Muscle of leg (tissue), 3 donors: ENCODE measurements at regions not wholly inside any gene's neighbourhood (a gene's known extent, or its start where the extent isn't known, plus 50 kb on each side); places are given as distances from the start of the nearest gene placed in this dataset.
A peak's percentile ranks its signal among the peaks of the same experiment; 100 is the strongest.
"Not testable (repeated sequence)": the region's sequence is repeated elsewhere in the genome, so short reads cannot be mapped to it uniquely, and the experiment has no call there.

Experiments used
- DNase-seq: peaks from one replicate; pipeline ENCODE4 v3.0.0; 2013
- H3K27ac ChIP-seq: one replicate; pipeline ENCODE4 v1.5.1; 2013; ENCODE audit warnings: mild to moderate bottlenecking, low read length, control low read depth
- H3K27me3 ChIP-seq: one replicate; pipeline ENCODE4 v1.6.1; 2013; ENCODE audit warnings: low read length; ENCODE audit not compliant: control insufficient read depth, insufficient read depth
- H3K36me3 ChIP-seq: one replicate; pipeline ENCODE4 v1.6.1; 2013; ENCODE audit warnings: low read length; ENCODE audit not compliant: control insufficient read depth, insufficient read depth
- H3K4me1 ChIP-seq: one replicate; pipeline ENCODE4 v1.6.1; 2013; ENCODE audit warnings: low read length; ENCODE audit not compliant: control insufficient read depth, insufficient read depth
- H3K4me3 ChIP-seq: one replicate; pipeline ENCODE4 v1.5.1; 2013; ENCODE audit warnings: low read length, control low read depth
- H3K9me3 ChIP-seq: replicated peaks from 2 replicates; pipeline ENCODE4 v1.6.1; 2013; ENCODE audit warnings: low read depth, low read length; ENCODE audit not compliant: control insufficient read depth
- WGBS: methylation state at CpG from one replicate; pipeline ENCODE4 v1.1.5; 2013; ENCODE audit warnings: missing lambda C conversion rate; ENCODE audit not compliant: insufficient coverage; 5-methylcytosine and 5-hydroxymethylcytosine counted together

DNA sequence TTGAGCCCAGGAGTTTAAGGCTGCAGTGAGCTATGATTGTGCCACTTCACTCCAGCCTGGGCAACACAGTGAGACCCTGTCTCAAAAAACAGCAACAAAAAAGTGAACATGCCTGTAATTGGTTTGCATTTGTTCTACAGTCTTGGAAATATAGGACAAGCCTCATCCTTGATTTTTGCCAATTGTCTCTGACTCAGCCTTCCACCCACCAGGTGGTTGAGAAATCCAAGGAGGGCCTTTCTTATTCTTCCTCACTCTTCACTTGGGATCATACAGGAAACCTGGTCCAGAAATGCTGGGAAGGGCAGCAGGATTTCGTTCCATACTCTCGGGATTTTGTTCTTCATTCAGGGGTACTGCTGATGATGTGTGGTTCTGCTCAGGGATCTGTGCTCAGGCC lies 94.6 kb downstream of the CDC42EP3 start:
- Histone ChIP-seq H3K4me3 (no peak overlapping the region), H3K9me3 (no peaks in the 10 kb centered on the region), H3K27me3 (no peaks in the 10 kb centered on the region), H3K4me1 (no peaks in the 10 kb centered on the region), H3K36me3 (no peaks in the 10 kb centered on the region), H3K27ac (no peak overlapping the region)
- WGBS, result no CpG with 5 or more reads among the region's 2 CpGs
- DNase-seq, result no peak

- no peaks in the 10 kb centered on the region for H3K9me3 ChIP-seq
- no peak overlapping the region for H3K27ac ChIP-seq
- no peaks in the 10 kb centered on the region for H3K36me3 ChIP-seq
- H3K4me3 ChIP-seq, result no peak overlapping the region
- WGBS, result 100% methylated on average over 1 of the region's 3 CpGs
- DNase-seq, result no peak
- peaks cover 8% of the 10 kb centered on the region for H3K4me1 ChIP-seq
- no peaks in the 10 kb centered on the region for H3K27me3 ChIP-seq
Observed at GRCh38 chr2:37579192-37579713, 92.2 kb downstream of the CDC42EP3 start.

DNA sequence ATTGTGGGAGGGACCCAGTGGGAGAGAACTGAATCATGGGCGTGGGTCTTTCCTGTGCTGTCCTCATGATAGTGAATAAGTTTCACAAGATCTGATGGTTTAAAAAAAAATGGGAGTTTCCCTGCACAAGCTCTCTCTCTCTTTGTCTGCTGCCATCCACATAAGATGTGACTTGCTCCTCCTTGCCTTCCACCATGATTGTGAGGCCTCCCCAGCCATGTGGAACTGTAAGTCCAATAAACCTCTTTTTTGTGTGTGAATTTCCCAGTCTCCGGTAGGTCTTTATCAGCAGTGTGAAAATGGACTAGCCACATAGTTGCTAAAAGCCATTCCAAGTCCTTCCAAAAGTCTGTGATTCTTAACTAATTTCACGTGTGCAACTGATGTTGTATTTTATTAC lies 91.5 kb downstream of the CDC42EP3 start:
- no CpG with 5 or more reads among the region's 3 CpGs for WGBS
- DNase-seq, H3K4me1 ChIP-seq, H3K4me3 ChIP-seq, H3K36me3 ChIP-seq, H3K9me3 ChIP-seq, H3K27ac ChIP-seq, H3K27me3 ChIP-seq: not testable (repeated sequence)

- peaks cover 20% of the 10 kb centered on the region for H3K4me1 ChIP-seq
- no peak overlapping the region for H3K4me3 ChIP-seq
- H3K9me3 ChIP-seq, result no peaks in the 10 kb centered on the region
- DNase-seq, result no peak
- H3K36me3 ChIP-seq, result no peaks in the 10 kb centered on the region
- no peak overlapping the region for H3K27ac ChIP-seq
- no CpG with 5 or more reads among the region's 5 CpGs for WGBS
- H3K27me3 ChIP-seq, result no peaks in the 10 kb centered on the region
Observed at GRCh38 chr2:37581433-37581832, 90.0 kb downstream of the CDC42EP3 start.

- H3K27me3 ChIP-seq, result no peaks in the 10 kb centered on the region
- no peak overlapping the region for H3K4me3 ChIP-seq
- H3K27ac ChIP-seq, result peak overlapping the region; percentile 44
- 13% methylated on average over 8 of the region's 16 CpGs for WGBS
- no peaks in the 10 kb centered on the region for H3K36me3 ChIP-seq
- DNase-seq, result peak; percentile 81
- H3K4me1 ChIP-seq, result peaks cover 24% of the 10 kb centered on the region
- no peaks in the 10 kb centered on the region for H3K9me3 ChIP-seq
Observed at GRCh38 chr2:37582481-37583220, 88.8 kb downstream of the CDC42EP3 start.

DNA sequence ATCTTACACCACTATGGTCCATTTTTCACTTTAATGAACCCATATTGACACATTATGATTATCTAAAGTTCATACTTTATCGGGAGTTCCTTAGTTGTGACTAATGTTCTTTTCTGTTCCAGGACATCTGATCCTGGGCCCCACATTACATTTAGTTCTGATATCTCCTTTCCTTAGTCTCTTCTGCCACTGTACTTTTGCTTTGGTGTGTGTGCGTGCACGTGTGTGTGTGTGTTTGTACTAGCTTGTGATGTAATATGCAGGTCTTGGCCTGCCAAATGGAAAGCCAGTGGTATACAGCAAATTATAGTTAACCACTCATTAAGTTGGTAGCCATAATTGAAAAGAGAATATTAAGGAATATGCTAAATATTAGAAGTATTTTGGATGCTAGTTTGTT lies 88.0 kb downstream of the CDC42EP3 start:
- H3K9me3 ChIP-seq, result no peaks in the 10 kb centered on the region
- H3K27me3 ChIP-seq, result no peaks in the 10 kb centered on the region
- peaks cover 24% of the 10 kb centered on the region for H3K4me1 ChIP-seq
- no peaks in the 10 kb centered on the region for H3K36me3 ChIP-seq
- no peak for DNase-seq
- H3K27ac ChIP-seq, result no peak overlapping the region
- WGBS, result no CpG with 5 or more reads among the region's 3 CpGs
- H3K4me3 ChIP-seq, result no peak overlapping the region

- no peak for DNase-seq
- no peaks in the 10 kb centered on the region for H3K36me3 ChIP-seq
- WGBS, result no CpG with 5 or more reads among the region's 2 CpGs
- H3K4me3 ChIP-seq, result no peak overlapping the region
- peaks cover 24% of the 10 kb centered on the region for H3K4me1 ChIP-seq
- H3K9me3 ChIP-seq, result no peaks in the 10 kb centered on the region
- H3K27ac ChIP-seq, result no peak overlapping the region
- H3K27me3 ChIP-seq, result no peaks in the 10 kb centered on the region
Observed at GRCh38 chr2:37583867-37584266, 87.6 kb downstream of the CDC42EP3 start.

- Histone ChIP-seq H3K4me1 (peaks cover 24% of the 10 kb centered on the region), H3K36me3 (no peaks in the 10 kb centered on the region), H3K4me3 (no peak overlapping the region), H3K27me3 (no peaks in the 10 kb centered on the region), H3K27ac (no peak overlapping the region), H3K9me3 (no peaks in the 10 kb centered on the region)
- no CpG with 5 or more reads among the region's 5 CpGs for WGBS
- DNase-seq, result peak; percentile 42
Observed at GRCh38 chr2:37585295-37585908, 86.0 kb downstream of the CDC42EP3 start.

DNA sequence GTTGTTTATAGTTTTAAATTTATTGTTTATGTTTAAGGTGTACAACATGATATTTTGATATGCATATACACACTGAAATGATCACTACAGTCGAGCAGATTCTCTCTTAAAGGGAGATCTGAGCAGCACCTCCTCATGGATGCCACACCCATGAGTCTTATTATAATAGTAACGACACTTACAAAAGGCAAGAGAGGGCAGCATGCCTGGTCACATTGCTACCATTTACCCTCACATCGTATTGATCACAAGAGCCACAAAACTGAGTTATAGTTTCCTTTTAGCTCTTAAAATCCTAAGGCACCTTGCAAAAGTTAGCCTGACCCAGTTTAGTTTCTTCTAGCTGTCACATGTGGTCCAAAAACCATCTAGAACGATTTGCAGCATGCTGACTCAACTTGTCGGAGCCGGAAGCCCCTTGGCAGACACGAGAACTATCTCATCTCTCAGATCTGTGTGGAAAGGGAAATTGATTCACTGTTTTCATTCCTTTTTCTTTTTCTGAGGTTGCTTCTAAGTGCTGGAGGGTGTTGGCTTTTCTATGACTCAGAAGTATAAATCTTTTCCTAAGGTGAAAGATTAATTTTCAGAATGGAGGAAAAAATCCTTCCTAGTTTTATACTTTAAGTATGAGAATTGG lies 85.3 kb downstream of the CDC42EP3 start:
- DNase-seq, result peak; percentile 84
- 0% methylated on average over 2 of the region's 7 CpGs for WGBS
- H3K36me3 ChIP-seq, result no peaks in the 10 kb centered on the region
- no peaks in the 10 kb centered on the region for H3K9me3 ChIP-seq
- peaks cover 24% of the 10 kb centered on the region for H3K4me1 ChIP-seq
- no peak overlapping the region for H3K4me3 ChIP-seq
- H3K27me3 ChIP-seq, result no peaks in the 10 kb centered on the region
- H3K27ac ChIP-seq, result no peak overlapping the region

GRCh38 chr2:37586663-37587317 lies 84.7 kb downstream of the CDC42EP3 start:
- Histone ChIP-seq H3K4me1 (peaks cover 24% of the 10 kb centered on the region), H3K4me3 (no peak overlapping the region), H3K9me3 (no peaks in the 10 kb centered on the region), H3K27me3 (no peaks in the 10 kb centered on the region), H3K36me3 (no peaks in the 10 kb centered on the region), H3K27ac (no peak overlapping the region)
- 14% methylated on average over 1 of the region's 3 CpGs for WGBS
- no peak for DNase-seq
